Stromal cell of bone marrow (primary cell): ENCODE measurements at regions not wholly inside any gene's neighbourhood (a gene's known extent, or its start where the extent isn't known, plus 50 kb on each side); places are given as distances from the start of the nearest gene placed in this dataset.
"Not testable (repeated sequence)": the region's sequence is repeated elsewhere in the genome, so short reads cannot be mapped to it uniquely, and the experiment has no call there.

ENCODE experiments used
- DNase-seq: peaks from one replicate; pipeline ENCODE4 v3.0.0-alpha.2; 2012; ENCODE audit warnings: low read depth

- DNase-seq = peak; percentile 12
Observed at GRCh38 chr16:52976539-52977167, 76.0 kb downstream of the CHD9NB start.

GRCh38 chr16:52967744-52968143, 85.0 kb downstream of the CHD9NB start:
- no peak for DNase-seq

DNA sequence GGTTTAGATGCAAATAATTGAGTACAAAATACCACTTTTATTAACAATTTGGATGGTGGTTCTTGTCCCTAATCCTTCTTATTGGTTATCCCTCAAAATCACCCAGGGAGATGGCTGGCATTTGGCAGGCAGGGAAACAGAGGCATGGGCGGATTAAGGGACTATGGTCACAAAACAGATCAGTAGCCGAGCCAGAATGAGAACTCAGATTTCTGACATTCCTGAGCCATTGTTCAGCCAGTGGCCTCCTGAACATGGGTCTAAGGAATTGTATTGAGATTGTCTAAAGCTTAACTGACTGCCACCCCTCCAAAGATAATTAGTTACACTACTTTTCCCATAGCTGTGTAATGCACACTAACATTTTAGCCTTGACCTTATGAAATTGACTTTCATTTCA, 88.4 kb downstream of the CHD9NB start:
- DNase-seq = no peak

DNA sequence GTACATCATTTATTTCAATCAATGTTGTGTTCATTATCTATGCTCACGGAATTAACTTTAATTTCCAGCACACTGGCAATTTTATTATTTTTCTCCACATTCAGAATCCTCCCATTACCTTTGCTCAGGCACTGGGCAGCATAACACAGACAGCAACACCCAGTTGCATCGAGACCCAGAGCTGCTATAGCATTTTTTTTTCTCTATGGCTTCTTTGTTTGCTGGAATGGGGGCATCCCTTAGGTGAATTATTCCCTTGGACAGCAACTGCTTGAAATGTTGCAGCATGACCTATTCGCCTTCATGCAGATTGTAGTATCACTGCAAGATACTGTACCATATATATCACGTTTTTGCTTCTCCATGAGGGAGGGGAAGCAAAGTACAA, 88.8 kb downstream of the CHD9NB start:
- no peak for DNase-seq

DNA sequence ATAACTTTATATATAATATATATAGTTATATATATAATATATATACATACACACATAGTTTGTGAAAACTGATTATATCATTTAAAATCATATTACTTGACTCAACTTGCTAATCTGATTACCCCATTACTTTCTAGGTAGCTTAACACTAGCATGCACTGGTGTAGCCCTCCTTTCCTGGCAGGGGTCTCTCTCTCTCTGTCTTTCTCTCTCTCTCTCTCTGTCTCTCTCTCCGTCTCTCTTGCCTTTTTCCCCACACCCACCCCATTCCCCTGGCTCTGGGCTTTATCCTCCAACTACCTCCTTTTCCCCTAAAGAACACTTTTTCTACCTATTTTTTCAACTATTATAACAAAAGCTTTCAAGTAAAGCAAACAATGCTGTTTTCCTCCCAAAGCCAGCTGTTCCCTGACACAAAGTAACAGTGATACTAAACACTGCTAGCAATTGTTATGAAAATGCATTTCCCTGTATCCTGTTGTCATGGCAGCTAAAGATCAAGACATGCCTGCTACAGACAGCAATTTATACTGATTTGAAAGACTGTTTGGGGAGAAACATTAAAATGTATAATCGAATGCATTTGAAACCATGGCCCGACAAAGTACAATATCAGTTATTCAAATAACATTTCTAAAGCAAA, 89.4 kb downstream of the CHD9NB start:
- no peak for DNase-seq

DNA sequence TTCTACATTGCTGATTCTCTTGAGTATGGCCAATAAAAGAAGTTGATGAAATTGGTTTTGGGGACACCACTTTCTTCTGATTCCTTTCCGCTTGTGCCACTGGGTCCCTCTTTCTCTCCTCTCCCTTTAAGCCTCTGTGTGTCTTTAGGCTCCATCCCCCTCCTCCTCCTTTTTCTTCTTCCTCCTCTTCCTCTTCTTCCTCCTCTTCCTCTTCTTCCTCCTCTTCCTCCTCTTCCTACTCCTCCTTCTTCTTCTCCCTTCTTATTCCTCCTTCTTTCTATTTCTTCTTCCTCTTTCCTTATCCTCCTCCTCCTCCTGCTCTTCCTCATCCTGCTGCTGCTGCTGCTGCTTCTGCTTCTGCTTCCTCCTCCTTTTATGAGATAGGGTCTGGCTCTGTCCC, 93.7 kb downstream of the CHD9NB start:
- no peak for DNase-seq

GRCh38 chr16:52957199-52957598, 95.5 kb downstream of the CHD9NB start:
- DNase-seq = no peak

DNA sequence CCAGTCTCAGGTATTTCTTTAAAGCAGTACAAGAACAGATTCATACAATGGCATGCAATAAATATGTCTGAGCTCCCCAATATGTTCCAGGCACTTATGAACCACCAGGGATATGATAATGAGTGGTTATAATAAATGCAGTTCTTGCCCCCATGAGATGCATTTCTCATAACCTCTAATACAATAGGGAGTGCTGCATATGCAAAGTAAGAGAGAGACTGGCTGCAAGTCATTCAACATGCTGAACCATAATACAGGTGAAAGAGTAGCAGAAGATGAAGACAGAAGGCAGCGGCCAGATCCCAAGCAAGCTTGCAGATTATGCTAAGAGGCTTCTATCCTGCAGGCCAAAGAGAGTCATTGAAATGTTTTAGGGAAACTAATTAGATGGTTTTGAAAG, 96.7 kb downstream of the CHD9NB start:
- no peak for DNase-seq

DNA sequence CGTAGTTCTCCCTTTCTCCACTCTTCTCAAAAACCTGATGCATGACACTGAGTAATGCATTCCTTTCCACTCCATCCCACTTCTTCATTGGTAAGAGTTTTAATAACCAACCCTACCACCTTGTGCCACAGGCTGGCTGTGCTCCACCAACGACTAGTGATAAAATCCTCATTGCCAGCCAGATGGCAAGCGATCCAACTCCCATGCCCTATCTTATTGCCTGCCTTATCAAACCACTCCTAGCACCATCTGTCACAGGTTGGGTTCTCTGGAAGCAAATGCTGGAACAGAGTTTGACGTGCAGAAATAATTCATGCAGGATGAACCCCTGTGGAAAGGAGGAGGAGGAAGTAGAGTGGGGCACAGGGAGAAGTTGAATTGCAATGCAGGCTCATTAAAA, 99.5 kb downstream of the CHD9NB start:
- DNase-seq = no peak

GRCh38 chr16:52948946-52949345, 103.8 kb downstream of the CHD9NB start:
- DNase-seq = no peak

- DNase-seq = no peak
Observed at GRCh38 chr16:52932321-52932720, 120.4 kb downstream of the CHD9NB start.

DNA sequence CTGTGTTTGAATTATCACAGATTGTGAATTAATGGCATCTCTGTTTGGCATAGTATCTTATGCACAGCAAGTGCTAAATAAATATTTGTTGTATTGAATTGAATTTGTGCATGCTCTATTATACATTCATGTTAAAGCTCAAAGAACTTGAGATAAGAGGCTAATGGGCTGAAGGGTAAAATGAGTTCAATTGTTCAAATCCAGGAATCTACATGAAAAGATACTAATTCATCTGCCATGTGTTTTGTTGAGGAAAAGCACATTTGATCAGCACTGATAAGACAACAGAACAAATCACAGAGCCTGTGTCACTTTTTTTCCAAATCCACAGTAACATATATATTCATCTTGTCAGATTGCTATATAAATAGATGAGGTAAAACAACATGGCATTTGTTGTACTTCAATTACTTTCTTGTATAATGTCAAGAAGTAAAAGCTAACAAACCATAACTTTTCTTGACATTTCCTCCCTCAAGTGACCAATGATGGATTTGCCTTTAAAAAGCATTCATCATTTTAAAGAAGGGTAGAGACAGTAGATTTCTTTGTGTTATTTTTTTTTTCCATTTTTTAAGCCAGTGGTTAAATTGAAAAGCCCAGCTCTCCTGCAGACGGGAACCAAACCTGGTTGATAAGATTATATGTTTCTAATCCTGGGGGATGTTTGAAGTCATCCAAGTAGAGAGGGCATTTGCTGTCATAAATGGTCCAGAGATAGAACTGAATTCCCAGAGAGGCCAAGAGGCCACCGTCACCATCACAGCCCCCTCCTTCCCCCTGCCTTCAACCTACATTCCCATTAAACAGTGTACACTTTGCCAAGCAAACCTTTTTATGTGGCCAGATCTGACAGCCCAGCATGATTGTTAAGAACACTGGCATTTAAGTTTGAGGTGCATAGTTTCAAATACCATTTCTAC, 123.0 kb downstream of the CHD9NB start:
- no peak for DNase-seq

- DNase-seq = no peak
Observed at GRCh38 chr16:52928955-52929354, 123.7 kb downstream of the CHD9NB start.

DNA sequence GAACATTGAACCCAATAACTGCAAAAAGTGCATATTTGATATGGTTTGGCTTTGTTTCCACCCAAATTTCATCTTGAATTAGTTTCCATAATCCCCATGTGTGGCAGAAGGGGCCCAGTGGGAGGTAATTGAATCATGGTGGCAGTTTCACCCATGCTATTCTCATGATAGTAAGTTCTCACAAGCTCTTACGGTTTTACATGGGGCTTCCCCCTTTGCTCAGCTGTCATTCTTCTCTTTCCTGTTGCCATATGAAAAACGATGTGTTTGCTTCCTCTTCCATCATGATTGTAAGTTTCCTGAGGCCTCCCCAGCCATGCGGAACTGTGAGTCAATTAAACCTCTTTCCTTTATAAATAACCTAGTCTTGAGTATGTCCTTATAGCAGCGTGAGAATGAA, 127.6 kb downstream of the CHD9NB start:
- DNase-seq = no peak

GRCh38 chr16:52924162-52924561, 128.5 kb downstream of the CHD9NB start:
- DNase-seq = no peak

DNA sequence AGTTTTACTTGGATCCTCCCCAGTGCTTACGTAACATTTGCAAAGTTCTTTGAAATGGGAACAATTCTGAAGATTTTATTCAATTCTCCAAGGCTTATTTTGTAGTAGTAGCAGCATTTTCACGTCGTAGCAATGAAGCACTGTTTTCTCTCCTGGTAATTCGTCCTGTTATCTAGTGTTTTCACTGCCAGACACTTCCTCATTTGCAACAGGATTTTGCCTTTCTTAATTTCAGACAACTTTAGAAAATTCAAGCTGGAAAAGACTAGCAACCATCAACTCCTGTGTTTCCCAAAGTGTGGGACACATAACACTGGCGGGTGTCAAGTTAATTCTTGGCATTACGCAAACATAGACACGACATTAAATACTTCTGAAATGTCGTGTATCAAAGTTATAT, 131.6 kb downstream of the CHD9NB start:
- no peak for DNase-seq

DNA sequence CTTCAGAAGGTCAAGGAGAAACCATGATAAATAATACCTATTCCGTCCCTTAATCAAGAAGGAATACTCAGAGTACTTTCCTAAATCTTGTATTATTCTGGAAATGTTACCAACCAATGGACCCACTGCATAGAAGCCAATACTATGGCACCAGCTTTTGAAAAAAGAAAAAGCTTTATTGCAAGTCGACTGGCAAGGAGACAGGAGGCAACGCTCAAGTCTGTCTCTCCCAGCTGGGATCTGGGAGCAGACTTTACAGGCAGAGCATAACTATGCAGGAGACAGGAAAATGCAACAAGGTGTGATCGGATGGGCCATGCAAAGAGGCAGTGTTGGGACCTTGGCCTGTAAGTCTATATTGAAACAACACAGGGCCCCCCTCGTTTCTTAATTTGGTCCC, 132.4 kb downstream of the CHD9NB start:
- no peak for DNase-seq

DNA sequence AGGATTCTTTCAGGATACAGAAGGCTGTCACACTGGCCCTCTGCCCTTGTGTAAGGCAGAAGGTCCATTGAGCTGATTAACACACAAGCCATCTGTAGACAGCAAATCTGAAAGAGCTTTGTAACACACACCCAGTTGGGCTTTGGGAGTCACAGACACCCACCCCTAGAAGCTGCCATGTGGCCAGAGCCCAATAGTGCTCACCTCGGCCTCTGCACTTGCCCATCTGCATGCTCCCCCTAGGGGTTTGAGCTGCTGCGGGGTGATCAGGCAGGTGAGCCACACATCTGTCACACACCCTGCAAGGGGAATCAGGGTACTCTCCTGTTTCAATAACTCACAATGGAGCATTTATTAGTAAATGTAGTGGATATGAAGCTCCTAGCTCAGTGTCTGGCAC, 138.3 kb downstream of the CHD9NB start:
- DNase-seq = no peak

DNA sequence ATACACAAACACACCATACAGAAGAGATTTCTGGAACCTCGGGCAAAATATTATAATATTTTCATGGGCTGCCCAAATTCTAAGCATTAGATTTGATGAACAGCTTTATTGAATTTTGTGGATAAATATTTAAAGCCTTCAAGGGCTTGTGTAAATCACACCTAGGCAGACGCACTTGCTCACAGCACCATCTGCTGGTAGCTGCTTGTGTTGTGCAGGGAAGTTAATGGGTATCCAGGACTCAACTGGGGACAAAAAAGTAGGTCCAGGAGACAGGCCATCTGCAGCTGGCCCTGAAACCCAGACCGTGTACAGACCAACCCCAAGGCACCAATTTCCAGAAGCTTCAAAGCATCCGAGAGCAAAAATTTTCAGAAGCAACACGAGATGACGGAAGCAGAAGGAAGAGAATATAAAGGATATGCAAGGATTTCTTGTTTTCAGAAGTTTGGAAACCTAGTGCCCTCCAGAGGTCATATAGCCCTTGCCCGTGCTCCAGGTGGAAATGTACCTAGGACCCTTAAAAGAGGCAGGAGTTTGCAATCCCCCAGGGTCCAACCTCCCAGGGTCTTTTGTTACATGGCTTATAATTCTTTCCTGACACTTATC, 140.0 kb downstream of the CHD9NB start:
- peak; percentile 1 for DNase-seq

GRCh38 chr16:52908057-52908456, 144.6 kb downstream of the CHD9NB start:
- DNase-seq = not testable (repeated sequence)

DNA sequence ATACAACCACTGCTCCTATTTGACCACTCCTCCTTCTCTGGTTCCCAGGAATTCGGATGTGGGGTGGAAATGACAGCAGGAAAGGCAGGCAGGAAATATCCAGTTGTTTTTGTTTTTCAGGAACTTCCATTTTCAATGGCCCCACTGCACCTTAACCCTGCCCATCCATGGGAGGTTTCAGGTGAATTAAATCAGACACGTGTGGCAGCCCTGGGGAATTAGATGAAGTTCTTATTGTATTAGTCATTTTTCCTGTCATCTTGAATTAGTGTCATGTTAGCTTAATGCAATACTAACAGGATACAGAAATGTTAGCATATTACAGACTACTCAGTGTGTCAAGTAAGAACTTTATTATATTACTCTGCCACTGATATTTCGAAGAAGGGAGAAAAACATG, 146.4 kb downstream of the CHD9NB start:
- DNase-seq = no peak

DNA sequence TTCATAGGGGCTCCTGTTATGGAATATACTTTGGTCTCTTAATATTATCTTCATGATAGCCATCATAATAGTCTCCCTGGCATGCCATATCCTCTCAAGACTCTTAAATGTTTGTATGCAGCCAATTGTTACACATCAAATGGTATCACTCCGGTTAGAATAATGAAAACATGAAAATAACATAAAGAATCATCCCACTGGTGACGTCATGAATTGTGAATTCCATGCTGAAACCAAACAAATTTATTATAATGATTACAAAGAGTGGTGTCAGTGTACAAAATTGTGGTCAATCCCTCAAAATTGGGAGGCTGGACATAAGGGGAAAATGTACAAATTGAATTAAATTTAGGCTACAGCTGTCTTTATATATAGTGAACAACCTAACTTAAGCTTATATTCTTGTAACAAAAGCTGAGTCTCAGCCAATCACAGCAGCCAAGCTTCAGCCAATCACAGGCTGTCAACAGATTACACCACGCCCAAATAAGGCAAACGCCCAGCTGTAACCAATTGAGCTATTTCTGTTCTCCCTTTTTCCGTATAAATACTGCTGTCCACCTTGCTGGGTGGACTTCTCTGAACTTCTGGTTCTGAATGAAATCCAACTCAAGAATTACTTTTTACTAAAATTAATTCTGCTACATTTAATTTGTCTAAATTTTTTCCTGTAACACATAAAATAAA, 156.1 kb downstream of the CHD9NB start:
- DNase-seq = no peak
